H9 (cell line): ENCODE measurements at regions not wholly inside any gene's neighbourhood (a gene's known extent, or its start where the extent isn't known, plus 50 kb on each side); places are given as distances from the start of the nearest gene placed in this dataset.

ENCODE experiments used
- DNase-seq: peaks from one replicate; pipeline ENCODE4 v3.0.0-alpha.2; 2017
- H2AFZ ChIP-seq: one replicate; pipeline ENCODE4 v1.6.1; 2013; ENCODE audit warnings: mild to moderate bottlenecking, low read length, control low read depth, moderate library complexity
- H2AK5ac ChIP-seq: 2 replicates; pipeline ENCODE4 v1.6.1; 2013; ENCODE audit warnings: low read length, control low read depth, mixed read lengths; ENCODE audit not compliant: insufficient read length
- H2BK120ac ChIP-seq: one replicate; pipeline ENCODE4 v1.6.1; 2013; ENCODE audit warnings: low read depth, mild to moderate bottlenecking, low read length, control low read depth, inconsistent platforms; ENCODE audit not compliant: poor library complexity, severe bottlenecking
- H2BK12ac ChIP-seq: 2 replicates; pipeline ENCODE4 v1.6.1; 2013; ENCODE audit warnings: low read length, control low read depth, mixed read lengths, low read depth; ENCODE audit not compliant: insufficient read length
- H2BK15ac ChIP-seq: 2 replicates; pipeline ENCODE4 v1.6.1; 2013; ENCODE audit warnings: low read depth, low read length, control low read depth
- H2BK20ac ChIP-seq: one replicate; pipeline ENCODE4 v1.6.1; 2013; ENCODE audit warnings: low read depth, mild to moderate bottlenecking, low read length, control low read depth, inconsistent platforms; ENCODE audit not compliant: poor library complexity, severe bottlenecking
- H2BK5ac ChIP-seq: 2 replicates; pipeline ENCODE4 v1.6.1; 2013; ENCODE audit warnings: low read length, control low read depth, mixed read lengths; ENCODE audit not compliant: insufficient read length
- H3K14ac ChIP-seq: 2 replicates; pipeline ENCODE4 v1.6.1; 2013; ENCODE audit warnings: low read length, control low read depth; ENCODE audit not compliant: insufficient read depth
- H3K18ac ChIP-seq: 2 replicates; pipeline ENCODE4 v1.6.1; 2013; ENCODE audit warnings: low read depth, mild to moderate bottlenecking, mixed read lengths, low read length, control low read depth; ENCODE audit not compliant: insufficient read length
- H3K23ac ChIP-seq: 2 replicates; pipeline ENCODE4 v1.6.1; 2013; ENCODE audit warnings: low read length, control low read depth, mixed read lengths, low read depth; ENCODE audit not compliant: insufficient read length
- H3K23me2 ChIP-seq: 2 replicates; pipeline ENCODE4 v1.6.1; 2013; ENCODE audit warnings: low read depth, mild to moderate bottlenecking, mixed read lengths, low read length, control low read depth; ENCODE audit not compliant: insufficient read length, poor library complexity, severe bottlenecking
- H3K27ac ChIP-seq: 2 replicates; pipeline ENCODE4 v1.5.1; 2013; ENCODE audit warnings: low read length, control low read depth, mixed read lengths, low read depth; ENCODE audit not compliant: insufficient read length
- H3K27me3 ChIP-seq: 2 replicates; pipeline ENCODE4 v1.6.1; 2013; ENCODE audit warnings: low read length, control low read depth, inconsistent platforms; ENCODE audit not compliant: insufficient read depth
- H3K4ac ChIP-seq: 2 replicates; pipeline ENCODE4 v1.6.1; 2013; ENCODE audit warnings: low read depth, mild to moderate bottlenecking, control low read depth, inconsistent platforms, low read length, moderate library complexity
- H3K4me1 ChIP-seq: 2 replicates; pipeline ENCODE4 v1.6.1; 2013; ENCODE audit warnings: low read length, control low read depth, inconsistent platforms; ENCODE audit not compliant: insufficient read depth
- H3K4me2 ChIP-seq: 2 replicates; pipeline ENCODE4 v1.6.1; 2013; ENCODE audit warnings: low read length, control low read depth, mixed read lengths; ENCODE audit not compliant: insufficient read length, insufficient read depth
- H3K56ac ChIP-seq: 2 replicates; pipeline ENCODE4 v1.6.1; 2013; ENCODE audit warnings: low read depth, mild to moderate bottlenecking, mixed read lengths, low read length, control low read depth; ENCODE audit not compliant: insufficient read length
- H3K79me1 ChIP-seq: 2 replicates; pipeline ENCODE4 v1.6.1; 2013; ENCODE audit warnings: low read depth, mild to moderate bottlenecking, moderate library complexity, low read length, control low read depth, inconsistent platforms; ENCODE audit not compliant: insufficient read depth, poor library complexity, severe bottlenecking
- H3K79me2 ChIP-seq: 2 replicates; pipeline ENCODE4 v1.6.1; 2013; ENCODE audit warnings: low read length, control low read depth, inconsistent platforms; ENCODE audit not compliant: insufficient read depth
- H3K9ac ChIP-seq: 2 replicates; pipeline ENCODE4 v1.6.1; 2013; ENCODE audit warnings: low read length, control low read depth, mixed read lengths; ENCODE audit not compliant: insufficient read length; ENCODE audit errors: extremely low read depth
- H3K9me3 ChIP-seq: one replicate; pipeline ENCODE4 v1.6.1; 2013; ENCODE audit warnings: low read depth, low read length, inconsistent platforms; ENCODE audit not compliant: control insufficient read depth
- H3T11ph ChIP-seq: one replicate; pipeline ENCODE4 v1.6.1; 2013; ENCODE audit warnings: mild to moderate bottlenecking, low read length, control low read depth, inconsistent platforms
- H4K20me1 ChIP-seq: one replicate; pipeline ENCODE4 v1.6.1; 2013; ENCODE audit not compliant: control insufficient read depth, insufficient read length, insufficient read depth
- H4K5ac ChIP-seq: 2 replicates; pipeline ENCODE4 v1.6.1; 2013; ENCODE audit warnings: low read depth, mild to moderate bottlenecking, mixed read lengths, low read length, control low read depth; ENCODE audit not compliant: insufficient read length
- H4K8ac ChIP-seq: replicated peaks from 2 replicates; pipeline ENCODE4 v1.6.1; 2013; ENCODE audit warnings: low read length, control low read depth, mixed read lengths, low read depth; ENCODE audit not compliant: insufficient read length
- H4K91ac ChIP-seq: 2 replicates; pipeline ENCODE4 v1.6.1; 2013; ENCODE audit warnings: low read depth, mild to moderate bottlenecking, moderate library complexity, mixed read lengths, low read length, control low read depth; ENCODE audit not compliant: insufficient read length
- H3K27ac Mint-ChIP-seq, 3 experiments: 2 replicates in 2 of 3; 3 replicates in 1 of 3; pipeline ENCODE4 v1.8.0; 2020 to 2021; ENCODE audit warnings: mixed read lengths in 3 of 3, mild to moderate bottlenecking in 1 of 3, moderate library complexity in 1 of 3
- H3K27me3 Mint-ChIP-seq: 2 replicates; pipeline ENCODE4 v1.8.0; 2021; ENCODE audit warnings: low read depth, mild to moderate bottlenecking, moderate library complexity, mixed read lengths
- H3K36me3 Mint-ChIP-seq, 3 experiments: 2 replicates in 2 of 3; 3 replicates in 1 of 3; pipeline ENCODE4 v1.8.0; 2020 to 2021; ENCODE audit warnings: low read depth in 3 of 3, mixed read lengths in 3 of 3; ENCODE audit not compliant: insufficient read depth in 1 of 3
- H3K4me1 Mint-ChIP-seq, 2 experiments: 2 replicates each; pipeline ENCODE4 v1.8.0; 2020; ENCODE audit warnings: mixed read lengths in 2 of 2
- H3K4me3 Mint-ChIP-seq, 2 experiments: 2 replicates in 1 of 2; 3 replicates in 1 of 2; pipeline ENCODE4 v1.8.0; 2020 to 2021; ENCODE audit warnings: mild to moderate bottlenecking in 2 of 2, mixed read lengths in 2 of 2, moderate library complexity in 1 of 2
- H3K9me3 Mint-ChIP-seq, 2 experiments: 2 replicates in 1 of 2; 3 replicates in 1 of 2; pipeline ENCODE4 v1.8.0; 2020; ENCODE audit warnings: mild to moderate bottlenecking in 2 of 2, mixed read lengths in 2 of 2, moderate library complexity in 1 of 2
- WGBS: extraction: QIAGEN DNeasy Blood & Tissue Kit; methylation state at CpG from one replicate; pipeline ENCODE4 v1.1.7; 2013; ENCODE audit warnings: missing lambda C conversion rate, low lambda C conversion rate, mixed read lengths; ENCODE audit not compliant: insufficient read length; ENCODE audit errors: extremely low coverage; 5-methylcytosine and 5-hydroxymethylcytosine counted together
- TF ChIP-seq, protein P1 (sequence below): fragments of 200-600 bp; sonication (generic); conservative IDR thresholded peaks from 3 replicates; pipeline ENCODE4 v1.8.0; 2021; ENCODE audit warnings: antibody characterized with exemption, mild to moderate bottlenecking

DNA sequence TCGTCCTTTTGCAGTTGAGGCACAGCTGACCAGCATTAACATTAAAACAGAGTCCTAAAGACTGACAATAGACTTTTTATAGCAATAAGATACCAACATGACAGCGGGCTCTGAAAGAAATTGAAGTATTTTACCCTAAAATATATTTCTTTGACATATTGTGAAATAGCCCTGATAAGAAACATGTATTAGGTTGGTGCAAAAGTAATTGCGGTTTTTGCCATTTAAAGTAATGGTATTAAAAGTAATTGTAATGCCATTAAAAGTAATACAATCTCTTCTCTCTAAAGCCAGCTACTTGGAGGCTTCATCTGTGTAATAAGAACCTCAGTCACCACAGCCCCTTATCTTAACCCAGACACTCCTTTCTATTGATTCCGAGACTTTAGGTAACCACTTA lies 394.6 kb downstream of the PREX1 start:
- H3K4me1 ChIP-seq: peaks cover 4% of the 10 kb centered on the region; the same call in 1 of the 2 replicates
- H2BK120ac ChIP-seq: no peak overlapping the region
- TF ChIP-seq, protein P1, sequence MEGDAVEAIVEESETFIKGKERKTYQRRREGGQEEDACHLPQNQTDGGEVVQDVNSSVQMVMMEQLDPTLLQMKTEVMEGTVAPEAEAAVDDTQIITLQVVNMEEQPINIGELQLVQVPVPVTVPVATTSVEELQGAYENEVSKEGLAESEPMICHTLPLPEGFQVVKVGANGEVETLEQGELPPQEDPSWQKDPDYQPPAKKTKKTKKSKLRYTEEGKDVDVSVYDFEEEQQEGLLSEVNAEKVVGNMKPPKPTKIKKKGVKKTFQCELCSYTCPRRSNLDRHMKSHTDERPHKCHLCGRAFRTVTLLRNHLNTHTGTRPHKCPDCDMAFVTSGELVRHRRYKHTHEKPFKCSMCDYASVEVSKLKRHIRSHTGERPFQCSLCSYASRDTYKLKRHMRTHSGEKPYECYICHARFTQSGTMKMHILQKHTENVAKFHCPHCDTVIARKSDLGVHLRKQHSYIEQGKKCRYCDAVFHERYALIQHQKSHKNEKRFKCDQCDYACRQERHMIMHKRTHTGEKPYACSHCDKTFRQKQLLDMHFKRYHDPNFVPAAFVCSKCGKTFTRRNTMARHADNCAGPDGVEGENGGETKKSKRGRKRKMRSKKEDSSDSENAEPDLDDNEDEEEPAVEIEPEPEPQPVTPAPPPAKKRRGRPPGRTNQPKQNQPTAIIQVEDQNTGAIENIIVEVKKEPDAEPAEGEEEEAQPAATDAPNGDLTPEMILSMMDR: no peak
- Mint-ChIP-seq H3K9me3 (peaks cover 8 to 11% of the 10 kb centered on the region in 2 experiments), H3K36me3 (peaks cover 0 to 11% (median 2%) of the 10 kb centered on the region in 3 experiments; a peak in 5 of 7 replicates), H3K4me3 (no peak overlapping the region), H3K27me3 (peaks cover 9% of the 10 kb centered on the region), H3K27ac (no peak overlapping the region), H3K4me1 (peaks cover 16 to 20% of the 10 kb centered on the region in 2 experiments)
- no peak overlapping the region for H2BK20ac ChIP-seq
- no peak overlapping the region for H2BK5ac ChIP-seq
- H3K23ac ChIP-seq: no peak overlapping the region
- no CpG with 5 or more reads among the region's 4 CpGs for whole genome bisulfite sequencing
- no peak overlapping the region for H4K8ac ChIP-seq
- H4K20me1 ChIP-seq: no peaks in the 10 kb centered on the region
- no peak overlapping the region for H3K9ac ChIP-seq
- no peaks in the 10 kb centered on the region for H3K27me3 ChIP-seq
- H2AK5ac ChIP-seq: no peak overlapping the region
- H3K4me2 ChIP-seq: no peak overlapping the region
- H4K5ac ChIP-seq: no peak overlapping the region
- no peaks in the 10 kb centered on the region for H3K9me3 ChIP-seq
- no peak overlapping the region for H2BK15ac ChIP-seq
- no peaks in the 10 kb centered on the region for H3K23me2 ChIP-seq
- no peaks in the 10 kb centered on the region for H3K79me2 ChIP-seq
- no peak for DNase-seq
- no peak overlapping the region for H3K4ac ChIP-seq
- H3K18ac ChIP-seq: no peak overlapping the region
- no peak overlapping the region for H3K14ac ChIP-seq
- H2BK12ac ChIP-seq: no peak overlapping the region
- H3K56ac ChIP-seq: no peak overlapping the region
- no peak overlapping the region for H3K27ac ChIP-seq
- no peaks in the 10 kb centered on the region for H3K79me1 ChIP-seq
- H3T11ph ChIP-seq: no peak overlapping the region
- no peak overlapping the region for H4K91ac ChIP-seq
- no peak overlapping the region for H2AFZ ChIP-seq
